HEK293 (cell line): ENCODE measurements at regions not wholly inside any gene's neighbourhood (a gene's known extent, or its start where the extent isn't known, plus 50 kb on each side); places are given as distances from the start of the nearest gene placed in this dataset.

Experiments
- CTCF ChIA-PET: fragments of 350-600 bp; formaldehyde crosslinking; extraction: SDS; loops from one replicate; lab custom pipeline; 2021; ENCODE audit warnings: antibody characterized with exemption; lab: Yijun Ruan, JAX
- POLR2A ChIA-PET: fragments of 300-600 bp; formaldehyde crosslinking; extraction: SDS; loops from one replicate; lab custom pipeline; 2020; ENCODE audit warnings: antibody characterized with exemption, inconsistent platforms; lab: Yijun Ruan, JAX
- H3K27ac ChIP-seq: fragments of 200-500 bp; sonication (Bioruptor generic); 2 replicates; pipeline ENCODE4 v1.5.1; 2014; ENCODE audit warnings: low read depth, low read length, control low read depth, inconsistent platforms; ENCODE audit errors: extremely low read depth
- H3K36me3 ChIP-seq, 2 experiments: fragments of 200-500 bp in 1 of 2; sonication (Bioruptor generic) in 1 of 2; 1 replicate in 1 of 2; 2 replicates in 1 of 2; pipeline ENCODE4 v1.5.1; 2014 to 2017; ENCODE audit warnings: inconsistent platforms in 2 of 2, low read length in 2 of 2; ENCODE audit not compliant: control insufficient read depth in 2 of 2, insufficient read depth in 1 of 2
- H3K4me1 ChIP-seq: fragments of 200-500 bp; sonication (Bioruptor generic); 2 replicates; pipeline ENCODE4 v1.5.1; 2014; ENCODE audit warnings: mild to moderate bottlenecking, low read length, inconsistent platforms; ENCODE audit not compliant: control insufficient read depth, insufficient read depth
- H3K4me3 ChIP-seq: 2 replicates; pipeline ENCODE4 v1.5.1; 2011; ENCODE audit warnings: low read depth, mild to moderate bottlenecking, control low read depth, low read length, moderate library complexity
- H3K9me3 ChIP-seq: fragments of 200-500 bp; sonication (Bioruptor generic); 2 replicates; pipeline ENCODE4 v1.5.1; 2014; ENCODE audit warnings: low read depth, low read length, inconsistent platforms; ENCODE audit not compliant: control insufficient read depth, insufficient read depth
- ATF2 ChIP-seq: fragments of 450-650 bp; formaldehyde crosslinking; IDR thresholded peaks from 2 replicates; pipeline ENCODE4 v1.5.1; 2016; ENCODE audit warnings: missing biosample characterization, missing genetic modification characterization, low read depth
- EGR2 ChIP-seq: fragments of 450-650 bp; formaldehyde crosslinking; IDR thresholded peaks from 2 replicates; pipeline ENCODE4 v1.5.1; 2016; ENCODE audit warnings: low read depth, missing biosample characterization, missing genetic modification characterization
- IKZF3 ChIP-seq: fragments of 450-650 bp; IDR thresholded peaks from 2 replicates; pipeline ENCODE4 v1.5.0; 2018; ENCODE audit warnings: missing biosample characterization, mild to moderate bottlenecking, missing genetic modification characterization, moderate library complexity
- MZF1 ChIP-seq: fragments of 450-650 bp; formaldehyde crosslinking; IDR thresholded peaks from 2 replicates; pipeline ENCODE4 v1.5.1; 2017; ENCODE audit warnings: missing biosample characterization, missing genetic modification characterization, borderline replicate concordance
- OSR2 ChIP-seq: fragments of 450-650 bp; formaldehyde crosslinking; IDR thresholded peaks from 2 replicates; pipeline ENCODE4 v1.5.1; 2016; ENCODE audit warnings: missing biosample characterization, missing genetic modification characterization
- PATZ1 ChIP-seq: fragments of 450-650 bp; formaldehyde crosslinking; IDR thresholded peaks from 2 replicates; pipeline ENCODE4 v1.5.1; 2016; ENCODE audit warnings: missing biosample characterization, missing genetic modification characterization
- REST ChIP-seq: fragments of 450-650 bp; formaldehyde crosslinking; IDR thresholded peaks from 2 replicates; pipeline ENCODE4 v1.5.1; 2016; ENCODE audit warnings: missing biosample characterization, missing genetic modification characterization
- SETDB1 ChIP-seq: IDR thresholded peaks from one replicate; pipeline ENCODE4 v1.6.1; 2017; ENCODE audit warnings: mild to moderate bottlenecking, low read length, moderate library complexity, mixed read lengths; ENCODE audit not compliant: insufficient read length
- ZBTB1 ChIP-seq: fragments of 450-650 bp; formaldehyde crosslinking; IDR thresholded peaks from 2 replicates; pipeline ENCODE4 v1.5.1; 2016; ENCODE audit warnings: missing biosample characterization, missing genetic modification characterization
- ZBTB17 ChIP-seq: fragments of 450-650 bp; formaldehyde crosslinking; IDR thresholded peaks from 2 replicates; pipeline ENCODE4 v1.5.1; 2016; ENCODE audit warnings: missing biosample characterization, missing genetic modification characterization
- ZFP37 ChIP-seq: fragments of 450-650 bp; formaldehyde crosslinking; IDR thresholded peaks from 2 replicates; pipeline ENCODE4 v1.5.1; 2016; ENCODE audit warnings: missing biosample characterization, missing genetic modification characterization
- ZNF174 ChIP-seq: fragments of 450-650 bp; formaldehyde crosslinking; IDR thresholded peaks from 2 replicates; pipeline ENCODE4 v1.5.0; 2017; ENCODE audit warnings: missing biosample characterization, mild to moderate bottlenecking, missing genetic modification characterization
- ZNF423 ChIP-seq: fragments of 450-650 bp; formaldehyde crosslinking; IDR thresholded peaks from 2 replicates; pipeline ENCODE4 v1.5.1; 2016; ENCODE audit warnings: missing biosample characterization, missing genetic modification characterization
- ZNF510 ChIP-seq: fragments of 450-650 bp; formaldehyde crosslinking; IDR thresholded peaks from 2 replicates; pipeline ENCODE4 v1.5.1; 2018; ENCODE audit warnings: mild to moderate bottlenecking, missing genetic modification characterization, missing biosample characterization; ENCODE audit not compliant: insufficient replicate concordance
- ZNF530 ChIP-seq: fragments of 450-650 bp; formaldehyde crosslinking; IDR thresholded peaks from 2 replicates; pipeline ENCODE4 v1.5.1; 2016; ENCODE audit warnings: low read depth, missing biosample characterization, missing genetic modification characterization
- ZNF654 ChIP-seq: fragments of 450-650 bp; formaldehyde crosslinking; IDR thresholded peaks from 2 replicates; pipeline ENCODE4 v1.5.1; 2016; ENCODE audit warnings: low read depth, missing biosample characterization, missing genetic modification characterization
- ZNF776 ChIP-seq: fragments of 450-650 bp; formaldehyde crosslinking; IDR thresholded peaks from 2 replicates; pipeline ENCODE4 v1.5.0; 2017; ENCODE audit warnings: missing biosample characterization, missing genetic modification characterization, borderline replicate concordance
- ZSCAN16 ChIP-seq: fragments of 450-650 bp; formaldehyde crosslinking; IDR thresholded peaks from 2 replicates; pipeline ENCODE4 v1.5.1; 2016; ENCODE audit warnings: missing biosample characterization, missing genetic modification characterization
- ZXDB ChIP-seq: fragments of 450-650 bp; formaldehyde crosslinking; IDR thresholded peaks from 2 replicates; pipeline ENCODE4 v1.5.1; 2016; ENCODE audit warnings: missing biosample characterization, missing genetic modification characterization

- ChIA-PET POLR2A (no interaction called here), CTCF (interaction anchor here (0.5 kb wide), 1 partner anchor 37 kb away, joined by 5 read pairs; no protein-coding TSS in a partner anchor)
- Histone ChIP-seq H3K4me1 (no peaks in the 10 kb centered on the region), H3K4me3 (no peak overlapping the region), H3K9me3 (no peaks in the 10 kb centered on the region), H3K36me3 (no peaks in the 10 kb centered on the region), H3K27ac (no peak overlapping the region)
- no peak for TF ChIP-seq ATF2
Observed at GRCh38 chr1:118363396-118363795, 178.4 kb upstream of the SPAG17 start.

GRCh38 chr1:118360817-118361216 is 175.8 kb upstream of the SPAG17 start:
- CTCF ChIA-PET, result no interaction called here
- TF ChIP-seq ZFP37 (tag by site-specific recombination) (no peak), ZBTB1 (no peak), ZNF423 (no peak), ZSCAN16 (tag by site-specific recombination) (no peak), SETDB1 (no peak), PATZ1 (no peak), ZNF510 (tag by site-specific recombination) (no peak), EGR2 (tag by site-specific recombination) (no peak), ZNF174 (tag by site-specific recombination) (no peak), MZF1 (no peak), ZXDB (tag by site-specific recombination) (no peak), IKZF3 (tag by site-specific recombination) (no peak), ZNF654 (tag by site-specific recombination) (no peak), OSR2 (tag by site-specific recombination) (no peak), REST (tag by site-specific recombination) (no peak), ZNF776 (tag by site-specific recombination) (no peak), ZBTB17 (no peak), ZNF530 (tag by site-specific recombination) (no peak)
- no peaks in the 10 kb centered on the region for H3K4me1 ChIP-seq
- no peaks in the 10 kb centered on the region for H3K9me3 ChIP-seq
- no peak overlapping the region for H3K27ac ChIP-seq
- H3K36me3 ChIP-seq, result no peaks in the 10 kb centered on the region
- no peak overlapping the region for H3K4me3 ChIP-seq
- POLR2A ChIA-PET, result no interaction called here
